GM23338 (cell line): ENCODE measurements at regions not wholly inside any gene's neighbourhood (a gene's known extent, or its start where the extent isn't known, plus 50 kb on each side); places are given as distances from the start of the nearest gene placed in this dataset.

Experiments
- ATAC-seq: fragments of 200-7000 bp; cut with Tn5 transposase; 3 replicates; pipeline ENCODE4 v1.9.1; 2020
- DNase-seq: peaks from one replicate; pipeline ENCODE4 v3.0.0-alpha.2; 2015; ENCODE audit warnings: low spot score
- H2AFZ ChIP-seq: fragments of 200-600 bp; sonication (generic); 2 replicates; pipeline ENCODE4 v1.8.0; 2016; ENCODE audit warnings: antibody characterized with exemption, mild to moderate bottlenecking, moderate library complexity
- H3F3A ChIP-seq: fragments of 200-600 bp; sonication (generic); replicated peaks from 2 replicates; pipeline ENCODE4 v1.8.0; 2017; ENCODE audit warnings: antibody characterized with exemption, mixed run types, low read depth
- H3K27ac ChIP-seq: fragments of 200-600 bp; sonication (generic); 2 replicates; pipeline ENCODE4 v1.6.1; 2016; ENCODE audit warnings: low read depth
- H3K27me3 ChIP-seq: fragments of 200-600 bp; sonication (generic); 2 replicates; pipeline ENCODE4 v1.8.0; 2016; ENCODE audit warnings: mild to moderate bottlenecking, mixed run types, moderate library complexity; ENCODE audit not compliant: insufficient read depth
- H3K36me3 ChIP-seq: fragments of 200-600 bp; sonication (generic); 2 replicates; pipeline ENCODE4 v1.8.0; 2016; ENCODE audit warnings: mild to moderate bottlenecking; ENCODE audit not compliant: insufficient read depth
- H3K4me1 ChIP-seq: fragments of 200-600 bp; sonication (generic); 2 replicates; pipeline ENCODE4 v1.8.0; 2016; ENCODE audit warnings: mild to moderate bottlenecking, moderate library complexity; ENCODE audit not compliant: insufficient read depth
- H3K4me2 ChIP-seq: fragments of 200-600 bp; sonication (generic); 2 replicates; pipeline ENCODE4 v1.7.1; 2017; ENCODE audit warnings: mixed run types
- H3K4me3 ChIP-seq: fragments of 200-600 bp; sonication (generic); 2 replicates; pipeline ENCODE4 v1.6.1; 2016; ENCODE audit warnings: mixed run types
- H3K79me2 ChIP-seq: fragments of 200-600 bp; sonication (generic); replicated peaks from 2 replicates; pipeline ENCODE4 v1.8.0; 2017; ENCODE audit warnings: mild to moderate bottlenecking; ENCODE audit not compliant: insufficient read depth
- H3K9me2 ChIP-seq: fragments of 200-600 bp; sonication (generic); 2 replicates; pipeline ENCODE4 v1.8.0; 2017; ENCODE audit not compliant: insufficient read depth
- H4K20me1 ChIP-seq: fragments of 200-600 bp; sonication (generic); replicated peaks from 2 replicates; pipeline ENCODE4 v1.8.0; 2017; ENCODE audit warnings: mild to moderate bottlenecking; ENCODE audit not compliant: insufficient read depth
- H3K27ac Mint-ChIP-seq: 2 replicates; pipeline ENCODE4 v1.8.0; 2020; ENCODE audit warnings: inconsistent platforms, mild to moderate bottlenecking, moderate library complexity, mixed read lengths
- H3K27me3 Mint-ChIP-seq: 3 replicates; pipeline ENCODE4 v1.8.0; 2022; ENCODE audit warnings: low read depth, mild to moderate bottlenecking, moderate library complexity, mixed read lengths, inconsistent platforms; ENCODE audit not compliant: insufficient read depth, poor library complexity
- H3K36me3 Mint-ChIP-seq: 3 replicates; pipeline ENCODE4 v1.8.0; 2021; ENCODE audit warnings: low read depth, mild to moderate bottlenecking, inconsistent platforms, moderate library complexity, mixed read lengths
- H3K4me1 Mint-ChIP-seq: 3 replicates; pipeline ENCODE4 v1.8.0; 2020; ENCODE audit warnings: mild to moderate bottlenecking, inconsistent platforms, mixed read lengths
- H3K4me3 Mint-ChIP-seq: 3 replicates; pipeline ENCODE4 v1.8.0; 2021; ENCODE audit warnings: moderate library complexity, mild to moderate bottlenecking, inconsistent platforms, mixed read lengths
- H3K9me3 Mint-ChIP-seq: 3 replicates; pipeline ENCODE4 v1.8.0; 2020; ENCODE audit warnings: moderate library complexity, mild to moderate bottlenecking, inconsistent platforms, mixed read lengths
- CREB1 ChIP-seq: fragments of 250-450 bp; sonication (Bioruptor Pico); IDR thresholded peaks from 2 replicates; pipeline ENCODE4 v1.5.0; 2020; ENCODE audit warnings: low read depth, mild to moderate bottlenecking, moderate library complexity
- CTCF ChIP-seq, 2 experiments: fragments of 200-600 bp in 1 of 2; sonication (generic) in 1 of 2; conservative IDR thresholded peaks; 2 replicates each; pipeline versions ENCODE4 v1.5.1 to v1.6.1; 2016 to 2017; ENCODE audit warnings: antibody characterized with exemption in 2 of 2, low read depth in 2 of 2, mild to moderate bottlenecking in 2 of 2, moderate library complexity in 1 of 2
- ETS1 ChIP-seq: IDR thresholded peaks from 2 replicates; pipeline ENCODE4 v1.6.1; 2016; ENCODE audit warnings: antibody characterized with exemption
- EZH2 ChIP-seq: fragments of 200-600 bp; sonication (generic); IDR thresholded peaks from one replicate; pipeline ENCODE4 v1.8.0; 2017; ENCODE audit warnings: antibody characterized with exemption, mild to moderate bottlenecking, low read depth; ENCODE audit not compliant: unreplicated experiment
- EZH2phosphoT487 ChIP-seq: fragments of 200-600 bp; sonication (generic); IDR thresholded peaks from one replicate; pipeline ENCODE4 v1.8.1; 2018; ENCODE audit warnings: antibody characterized with exemption; ENCODE audit not compliant: unreplicated experiment
- JUNB ChIP-seq: IDR thresholded peaks from one replicate; pipeline ENCODE4 v1.6.1; 2016; ENCODE audit warnings: antibody characterized with exemption; ENCODE audit not compliant: unreplicated experiment
- NANOG ChIP-seq: IDR thresholded peaks from 2 replicates; pipeline ENCODE4 v1.6.1; 2016; ENCODE audit warnings: antibody characterized with exemption, borderline replicate concordance
- POLR2AphosphoS5 ChIP-seq: IDR thresholded peaks from 2 replicates; pipeline ENCODE4 v1.6.1; 2016; ENCODE audit warnings: antibody characterized with exemption, low read depth
- REST ChIP-seq: IDR thresholded peaks from one replicate; pipeline ENCODE4 v1.6.1; 2018; ENCODE audit warnings: antibody characterized with exemption; ENCODE audit not compliant: unreplicated experiment
- STAT1 ChIP-seq: IDR thresholded peaks from one replicate; pipeline ENCODE4 v1.6.1; 2016; ENCODE audit warnings: antibody characterized with exemption; ENCODE audit not compliant: unreplicated experiment
- ZNF114 ChIP-seq: fragments of 250-450 bp; sonication (Bioruptor Pico); IDR thresholded peaks from 2 replicates; pipeline ENCODE4 v1.5.0; 2020; ENCODE audit warnings: mild to moderate bottlenecking, moderate library complexity
- ZNF331 ChIP-seq: fragments of 250-450 bp; sonication (Bioruptor Pico); IDR thresholded peaks from 2 replicates; pipeline ENCODE4 v1.5.0; 2020; ENCODE audit warnings: low read depth, mild to moderate bottlenecking, moderate library complexity
- ZNF462 ChIP-seq: fragments of 250-450 bp; sonication (Bioruptor Pico); IDR thresholded peaks from 2 replicates; pipeline ENCODE4 v1.5.0; 2020; ENCODE audit warnings: mild to moderate bottlenecking, moderate library complexity

GRCh38 chr6:104404377-104404776 lies 455.3 kb downstream of the HACE1 start:
- H3K36me3 ChIP-seq = no peaks in the 10 kb centered on the region
- no peak overlapping the region for H2AFZ ChIP-seq
- ATAC-seq = no peak
- Mint-ChIP-seq H3K4me1 (peaks cover 11% of the 10 kb centered on the region; the same call in 2 of the 3 replicates), H3K27me3 (no peaks in the 10 kb centered on the region), H3K9me3 (no peaks in the 10 kb centered on the region), H3K36me3 (no peaks in the 10 kb centered on the region), H3K4me3 (no peak overlapping the region), H3K27ac (no peak overlapping the region)
- H3K79me2 ChIP-seq = no peaks in the 10 kb centered on the region
- DNase-seq = no peak
- H3F3A ChIP-seq = no peaks in the 10 kb centered on the region
- no peaks in the 10 kb centered on the region for H4K20me1 ChIP-seq
- H3K4me3 ChIP-seq = no peak overlapping the region
- no peak overlapping the region for H3K4me2 ChIP-seq
- no peaks in the 10 kb centered on the region for H3K27me3 ChIP-seq
- no peaks in the 10 kb centered on the region for H3K4me1 ChIP-seq
- no peaks in the 10 kb centered on the region for H3K9me2 ChIP-seq
- H3K27ac ChIP-seq = no peak overlapping the region
- TF ChIP-seq CTCF (conservative IDR thresholded peaks at IDR 0.05; ENCODE audit: low read depth in 2 of 2) (no peak), CREB1 (CRISPR knock-in tag) (no peak), JUNB (no peak), POLR2AphosphoS5 (no peak), ZNF331 (CRISPR knock-in tag) (no peak), ETS1 (no peak), ZNF114 (no peak), EZH2 (no peak), STAT1 (no peak), EZH2phosphoT487 (no peak), NANOG (no peak), ZNF462 (no peak), REST (no peak)
